ENCODE measurements at regions not wholly inside any gene's neighbourhood (a gene's known extent, or its start where the extent isn't known, plus 50 kb on each side); places are given as distances from the start of the nearest gene placed in this dataset.

- Histone ChIP-seq H3K9me3 (ENCODE audit: insufficient read depth, low read depth, low read length) (no peaks in the 10 kb centered on the region), H3K9me2 (replicated peaks; ENCODE audit: low read depth, low read length) (no peaks in the 10 kb centered on the region), H4K20me1 (ENCODE audit: insufficient read depth, low read length, poor library complexity, severe bottlenecking) (no peaks in the 10 kb centered on the region), H3K9ac (ENCODE audit: low read depth, low read length, poor library complexity, severe bottlenecking) (no peak overlapping the region), H3K4me3 (ENCODE audit: low read length, poor library complexity, severe bottlenecking) (no peak overlapping the region), H3K36me3 (ENCODE audit: insufficient read depth, low read length) (no peaks in the 10 kb centered on the region), H3F3A (ENCODE audit: low read depth) (no peaks in the 10 kb centered on the region), H2AFZ (ENCODE audit: low read length) (no peak overlapping the region), H3K79me2 (ENCODE audit: insufficient read depth, low read length) (no peaks in the 10 kb centered on the region), H3K27me3 (ENCODE audit: insufficient read depth, low read length, poor library complexity, severe bottlenecking) (no peaks in the 10 kb centered on the region), H3K4me2 (ENCODE audit: low read depth, low read length, poor library complexity, severe bottlenecking) (no peak overlapping the region), H3K4me1 (ENCODE audit: insufficient read depth, low read length, poor library complexity, severe bottlenecking) (no peaks in the 10 kb centered on the region)
- no peak for TF ChIP-seq EZH2phosphoT487 (IDR thresholded peaks at IDR 0.05; ENCODE audit: borderline replicate concordance)
- TF ChIP-seq CTCF (conservative IDR thresholded peaks at IDR 0.05; ENCODE audit: low read length), result no peak
Observed at GRCh38 chr10:27399871-27400270, 104.2 kb upstream of the RAB18 start.

GRCh38 chr10:27393961-27394360 lies 110.1 kb upstream of the RAB18 start:
- no peaks in the 10 kb centered on the region for H3K36me3 ChIP-seq (ENCODE audit: insufficient read depth, low read length)

GRCh38 chr10:27392606-27393005 lies 111.5 kb upstream of the RAB18 start:
- H3F3A ChIP-seq (ENCODE audit: low read depth), result no peaks in the 10 kb centered on the region
- no peaks in the 10 kb centered on the region for H3K9me3 ChIP-seq (ENCODE audit: insufficient read depth, low read depth, low read length)
- H3K27me3 ChIP-seq (ENCODE audit: insufficient read depth, low read length, poor library complexity, severe bottlenecking), result no peaks in the 10 kb centered on the region
- H4K20me1 ChIP-seq (ENCODE audit: insufficient read depth, low read length, poor library complexity, severe bottlenecking), result no peaks in the 10 kb centered on the region
- H3K9ac ChIP-seq (ENCODE audit: low read depth, low read length, poor library complexity, severe bottlenecking), result no peak overlapping the region
- no peaks in the 10 kb centered on the region for H3K9me2 ChIP-seq (replicated peaks; ENCODE audit: low read depth, low read length)
- H3K36me3 ChIP-seq (ENCODE audit: insufficient read depth, low read length), result no peaks in the 10 kb centered on the region
- H3K4me1 ChIP-seq (ENCODE audit: insufficient read depth, low read length, poor library complexity, severe bottlenecking), result no peaks in the 10 kb centered on the region
- no peak overlapping the region for H3K4me2 ChIP-seq (ENCODE audit: low read depth, low read length, poor library complexity, severe bottlenecking)
- TF ChIP-seq EZH2phosphoT487 (IDR thresholded peaks at IDR 0.05; ENCODE audit: borderline replicate concordance) (no peak), CTCF (conservative IDR thresholded peaks at IDR 0.05; ENCODE audit: low read length) (no peak)
- H2AFZ ChIP-seq (ENCODE audit: low read length), result no peak overlapping the region
- H3K4me3 ChIP-seq (ENCODE audit: low read length, poor library complexity, severe bottlenecking), result no peak overlapping the region
- H3K79me2 ChIP-seq (ENCODE audit: insufficient read depth, low read length), result no peaks in the 10 kb centered on the region

More at GRCh38 chr10:27393961-27394360, 110.1 kb upstream of the RAB18 start:
- no peaks in the 10 kb centered on the region for H3K79me2 ChIP-seq (ENCODE audit: insufficient read depth, low read length)
- no peaks in the 10 kb centered on the region for H3K4me1 ChIP-seq (ENCODE audit: insufficient read depth, low read length, poor library complexity, severe bottlenecking)
- H3K4me2 ChIP-seq (ENCODE audit: low read depth, low read length, poor library complexity, severe bottlenecking), result no peak overlapping the region
- H4K20me1 ChIP-seq (ENCODE audit: insufficient read depth, low read length, poor library complexity, severe bottlenecking), result no peaks in the 10 kb centered on the region
- H3K9me3 ChIP-seq (ENCODE audit: insufficient read depth, low read depth, low read length), result no peaks in the 10 kb centered on the region
- no peaks in the 10 kb centered on the region for H3F3A ChIP-seq (ENCODE audit: low read depth)
- TF ChIP-seq CTCF (conservative IDR thresholded peaks at IDR 0.05; ENCODE audit: low read length) (no peak), EZH2phosphoT487 (IDR thresholded peaks at IDR 0.05; ENCODE audit: borderline replicate concordance) (no peak)
- no peak overlapping the region for H3K4me3 ChIP-seq (ENCODE audit: low read length, poor library complexity, severe bottlenecking)
- H2AFZ ChIP-seq (ENCODE audit: low read length), result no peak overlapping the region
- no peak overlapping the region for H3K9ac ChIP-seq (ENCODE audit: low read depth, low read length, poor library complexity, severe bottlenecking)
- no peaks in the 10 kb centered on the region for H3K27me3 ChIP-seq (ENCODE audit: insufficient read depth, low read length, poor library complexity, severe bottlenecking)
- no peaks in the 10 kb centered on the region for H3K9me2 ChIP-seq (replicated peaks; ENCODE audit: low read depth, low read length)
